H1 (cell line): ENCODE measurements at regions not wholly inside any gene's neighbourhood (a gene's known extent, or its start where the extent isn't known, plus 50 kb on each side); places are given as distances from the start of the nearest gene placed in this dataset.

Source experiments
- CTCF ChIA-PET: fragments of 300-600 bp; sonication (Branson Sonifier 250); formaldehyde crosslinking; loops from one replicate; lab custom pipeline; 2021; ENCODE audit not compliant: partially characterized antibody; lab: Charles Lee
- POLR2A ChIA-PET: fragments of 300-600 bp; sonication (Branson Sonifier 250); formaldehyde crosslinking; loops from one replicate; lab custom pipeline; 2021; ENCODE audit warnings: inconsistent platforms; ENCODE audit not compliant: partially characterized antibody; lab: Charles Lee
- DNase-seq, 2 experiments: peaks; one replicate each; pipeline versions ENCODE4 v3.0.0 to v3.0.0-alpha.2; 2010 to 2022; ENCODE audit warnings: low spot score in 2 of 2, low read depth in 1 of 2, mixed read lengths in 1 of 2
- FAIRE-seq: peaks from 2 replicates; lab custom pipeline; 2011; peaks lifted over from hg19 to GRCh38; lab: Jason Lieb, UNC
- H2AFZ ChIP-seq: 2 replicates; pipeline ENCODE4 v1.8.1; 2012; ENCODE audit warnings: low read length, inconsistent platforms
- H2AK5ac ChIP-seq: 2 replicates; pipeline ENCODE4 v1.6.1; 2013; ENCODE audit warnings: low read depth, low read length
- H2BK120ac ChIP-seq: replicated peaks from 2 replicates; pipeline ENCODE3; 2013; ENCODE audit warnings: low read depth, low read length, inconsistent platforms
- H2BK12ac ChIP-seq: 2 replicates; pipeline ENCODE4 v1.6.1; 2013; ENCODE audit warnings: low read depth, low read length
- H2BK15ac ChIP-seq: 2 replicates; pipeline ENCODE4 v1.6.1; 2013; ENCODE audit warnings: low read length
- H2BK20ac ChIP-seq: 2 replicates; pipeline ENCODE4 v1.6.1; 2013; ENCODE audit warnings: low read length
- H2BK5ac ChIP-seq: 2 replicates; pipeline ENCODE4 v1.6.1; 2013; ENCODE audit warnings: low read depth, low read length
- H3K14ac ChIP-seq: 2 replicates; pipeline ENCODE4 v1.6.1; 2013; ENCODE audit warnings: inconsistent platforms; ENCODE audit not compliant: insufficient read length
- H3K18ac ChIP-seq: 2 replicates; pipeline ENCODE4 v1.6.1; 2013; ENCODE audit warnings: low read length; ENCODE audit errors: extremely low read depth
- H3K23ac ChIP-seq: 2 replicates; pipeline ENCODE4 v1.6.1; 2013; ENCODE audit warnings: inconsistent platforms; ENCODE audit not compliant: insufficient read length
- H3K23me2 ChIP-seq: 2 replicates; pipeline ENCODE4 v1.6.1; 2013; ENCODE audit warnings: low read depth, low read length
- H3K27ac ChIP-seq: 2 replicates; pipeline ENCODE4 v1.6.1; 2011; ENCODE audit warnings: low read depth, low read length, inconsistent platforms
- H3K27me3 ChIP-seq, 4 experiments: replicated peaks in 1 of 4; 1 replicate in 1 of 4; 2 replicates in 3 of 4; pipeline versions ENCODE4 v1.6.1 to v1.8.1; 2011 to 2013; ENCODE audit warnings: low read length in 3 of 4, mild to moderate bottlenecking in 3 of 4, inconsistent platforms in 2 of 4, mixed read lengths in 2 of 4, moderate library complexity in 1 of 4; ENCODE audit not compliant: control insufficient read depth in 3 of 4, insufficient read depth in 3 of 4; ENCODE audit errors: extremely low read depth in 1 of 4
- H3K36me3 ChIP-seq, 4 experiments: 2 replicates each; pipeline versions ENCODE4 v1.6.1 to v1.8.1; 2011 to 2013; ENCODE audit warnings: mild to moderate bottlenecking in 4 of 4, low read length in 3 of 4, moderate library complexity in 2 of 4, control low read depth in 1 of 4, inconsistent platforms in 1 of 4; ENCODE audit not compliant: insufficient read depth in 4 of 4, control insufficient read depth in 2 of 4
- H3K4ac ChIP-seq: replicated peaks from 2 replicates; pipeline ENCODE3; 2013; ENCODE audit warnings: low read length, low read depth, mixed read lengths, inconsistent platforms; ENCODE audit not compliant: insufficient read length
- H3K4me1 ChIP-seq, 4 experiments: replicated peaks in 1 of 4; 1 replicate in 1 of 4; 2 replicates in 3 of 4; pipeline versions ENCODE4 v1.6.1 to v1.8.1; 2011 to 2013; ENCODE audit warnings: low read length in 3 of 4, inconsistent platforms in 2 of 4, mixed read lengths in 1 of 4; ENCODE audit not compliant: insufficient read depth in 4 of 4, control insufficient read depth in 3 of 4
- H3K4me2 ChIP-seq, 2 experiments: 2 replicates each; pipeline versions ENCODE4 v1.6.1 to v1.8.1; 2011 to 2013; ENCODE audit warnings: low read depth in 2 of 2, low read length in 2 of 2, control low read depth in 1 of 2, inconsistent platforms in 1 of 2, mild to moderate bottlenecking in 1 of 2; ENCODE audit not compliant: insufficient read depth in 1 of 2
- H3K4me3 ChIP-seq, 4 experiments: fragments of 200-600, 300-600 bp in 1 of 4; sonication (generic), shearing (Covaris generic), sonication (Bioruptor Twin) in 1 of 4; 2 replicates each; pipeline versions ENCODE4 v1.5.1 to v1.8.1; 2011 to 2016; ENCODE audit warnings: low read length in 4 of 4, low read depth in 3 of 4, control low read depth in 2 of 4, inconsistent platforms in 2 of 4, mild to moderate bottlenecking in 2 of 4, mixed read lengths in 1 of 4, moderate library complexity in 1 of 4; ENCODE audit not compliant: insufficient read depth in 2 of 4; ENCODE audit errors: extremely low read depth in 1 of 4
- H3K56ac ChIP-seq: replicated peaks from 2 replicates; pipeline ENCODE3; 2013; ENCODE audit warnings: low read depth, mild to moderate bottlenecking, mixed read lengths, low read length, inconsistent platforms; ENCODE audit not compliant: insufficient read length
- H3K79me1 ChIP-seq: 2 replicates; pipeline ENCODE4 v1.6.1; 2013; ENCODE audit warnings: low read depth, low read length, control low read depth
- H3K79me2 ChIP-seq, 2 experiments: 2 replicates each; pipeline versions ENCODE4 v1.6.1 to v1.8.1; 2012 to 2013; ENCODE audit warnings: low read length in 2 of 2, mild to moderate bottlenecking in 2 of 2, inconsistent platforms in 1 of 2; ENCODE audit not compliant: insufficient read depth in 2 of 2, control insufficient read depth in 1 of 2
- H3K9ac ChIP-seq, 4 experiments: replicated peaks in 1 of 4; 1 replicate in 1 of 4; 2 replicates in 3 of 4; pipeline versions ENCODE4 v1.6.1 to v1.8.1; 2011 to 2013; ENCODE audit warnings: low read depth in 3 of 4, low read length in 3 of 4, control low read depth in 2 of 4, mild to moderate bottlenecking in 2 of 4, moderate library complexity in 2 of 4, inconsistent platforms in 1 of 4; ENCODE audit errors: extremely low read depth in 1 of 4
- H3K9me3 ChIP-seq, 2 experiments: 2 replicates each; pipeline versions ENCODE4 v1.6.1 to v1.8.1; 2012 to 2013; ENCODE audit warnings: mild to moderate bottlenecking in 2 of 2, moderate library complexity in 2 of 2, control low read depth in 1 of 2, inconsistent platforms in 1 of 2, low read depth in 1 of 2, low read length in 1 of 2, mixed read lengths in 1 of 2; ENCODE audit not compliant: insufficient read depth in 2 of 2
- H4K20me1 ChIP-seq, 2 experiments: replicated peaks in 1 of 2; 2 replicates each; pipeline versions ENCODE3 to v1.8.1; 2011 to 2013; ENCODE audit warnings: inconsistent platforms in 2 of 2, low read length in 2 of 2, mild to moderate bottlenecking in 1 of 2; ENCODE audit not compliant: insufficient read depth in 2 of 2, control insufficient read depth in 1 of 2
- H4K5ac ChIP-seq: 2 replicates; pipeline ENCODE4 v1.6.1; 2013; ENCODE audit warnings: low read length, low read depth, mixed read lengths, inconsistent platforms; ENCODE audit not compliant: insufficient read length
- H4K8ac ChIP-seq: 2 replicates; pipeline ENCODE4 v1.8.0; 2013; ENCODE audit warnings: mild to moderate bottlenecking, moderate library complexity, low read length, inconsistent platforms; ENCODE audit not compliant: insufficient read depth; ENCODE audit errors: extremely low read depth
- H4K91ac ChIP-seq: replicated peaks from 2 replicates; pipeline ENCODE3; 2013; ENCODE audit warnings: low read length, mixed read lengths, inconsistent platforms; ENCODE audit not compliant: insufficient read length
- BRCA1 ChIP-seq: IDR thresholded peaks from 2 replicates; pipeline ENCODE4 v1.6.1; 2012; ENCODE audit warnings: low read depth, low read length, improper control_type of control experiment
- CBX5 ChIP-seq: fragments of 300-800, 300-1000 bp; sonication (generic); IDR thresholded peaks from 2 replicates; pipeline ENCODE4 v1.7.1; 2016; ENCODE audit warnings: antibody characterized with exemption, low read length, low read depth
- WGBS, 2 experiments: shearing (Covaris generic) in 1 of 2; methylation state at CpG; one replicate each; pipeline versions ENCODE4 v1.1.6 to v1.1.7; 2013 to 2015; ENCODE audit warnings: low lambda C conversion rate in 2 of 2, mixed read lengths in 2 of 2, inconsistent platforms in 1 of 2, low coverage in 1 of 2, missing lambda C conversion rate in 1 of 2; ENCODE audit not compliant: insufficient replicate concordance in 2 of 2, insufficient coverage in 1 of 2, insufficient read length in 1 of 2; ENCODE audit errors: extremely low coverage in 1 of 2, missing lambda C conversion rate in 1 of 2; 5-methylcytosine and 5-hydroxymethylcytosine counted together

GRCh38 chr16:59216291-59216690, 482.2 kb upstream of the GOT2 start:
- H2BK15ac ChIP-seq: no peak overlapping the region
- no peak overlapping the region for H3K4me3 ChIP-seq
- H4K8ac ChIP-seq: no peak overlapping the region
- no peak overlapping the region for H4K5ac ChIP-seq
- peaks cover 0 to 3% (median 0%) of the 10 kb centered on the region in 4 experiments; a peak in 3 of 7 replicates for H3K4me1 ChIP-seq
- no peak overlapping the region for H2AFZ ChIP-seq
- H3K9me3 ChIP-seq: no peaks in the 10 kb centered on the region
- no peak overlapping the region for H2BK120ac ChIP-seq
- ChIA-PET POLR2A (no interaction called here), CTCF (no interaction called here)
- H2BK20ac ChIP-seq: no peak overlapping the region
- H3K27me3 ChIP-seq: no peaks in the 10 kb centered on the region
- H3K56ac ChIP-seq: no peak overlapping the region
- no peak overlapping the region for H2BK12ac ChIP-seq
- no peak overlapping the region for H3K9ac ChIP-seq
- no peaks in the 10 kb centered on the region for H3K23me2 ChIP-seq
- no peak overlapping the region for H3K4ac ChIP-seq
- no peak overlapping the region for H3K4me2 ChIP-seq
- no peak overlapping the region for H3K23ac ChIP-seq
- H3K79me2 ChIP-seq: no peaks in the 10 kb centered on the region
- H3K27ac ChIP-seq: no peak overlapping the region
- FAIRE-seq: no peak
- no peak overlapping the region for H2AK5ac ChIP-seq
- 81% methylated on average over 3 of the region's 3 CpGs; no CpG with 5 or more reads in 1 of the 2 experiments for WGBS, 2 experiments
- TF ChIP-seq BRCA1 (no peak), CBX5 (no peak)
- H2BK5ac ChIP-seq: no peak overlapping the region
- H4K20me1 ChIP-seq: no peaks in the 10 kb centered on the region
- no peaks in the 10 kb centered on the region for H3K79me1 ChIP-seq
- no peak for DNase-seq
- no peak overlapping the region for H3K18ac ChIP-seq
- no peak overlapping the region for H3K14ac ChIP-seq
- H4K91ac ChIP-seq: no peak overlapping the region
- no peaks in the 10 kb centered on the region for H3K36me3 ChIP-seq
